ENCODE measurements at regions not wholly inside any gene's neighbourhood (a gene's known extent, or its start where the extent isn't known, plus 50 kb on each side); places are given as distances from the start of the nearest gene placed in this dataset.

DNA sequence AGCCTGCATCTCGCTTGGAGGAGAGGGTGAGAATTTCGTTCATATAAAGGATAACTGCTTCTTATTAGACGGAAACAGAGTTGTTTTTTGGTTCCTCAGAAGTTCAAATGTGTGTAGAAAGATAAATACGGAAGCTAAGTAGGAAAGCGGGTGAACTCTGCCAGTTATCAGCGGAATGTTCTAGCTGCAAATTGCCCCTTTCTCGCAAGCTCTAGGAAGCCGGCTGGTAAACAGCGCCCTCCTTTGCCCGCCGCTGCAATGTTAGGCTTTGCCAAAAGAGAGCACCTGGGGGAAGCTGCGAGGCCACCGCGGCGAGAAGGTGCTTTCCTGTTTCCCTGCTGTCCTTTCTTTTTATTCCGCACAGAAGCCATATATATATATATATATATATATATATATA is 67.0 kb downstream of the IGLL5 start:
- H3K27ac ChIP-seq (ENCODE audit: low read length): no peak overlapping the region
- H3K27me3 ChIP-seq (replicated peaks in 1 of 2; ENCODE audit: control insufficient read depth in 2 of 2, extremely low read depth in 1 of 2, insufficient read depth in 2 of 2, low read length in 1 of 2): peaks cover 0 to 32% of the 10 kb centered on the region in 2 experiments
- ChIA-PET CTCF (interaction anchor here (0.5 to 1.7 kb wide), 14 partner anchors 10 to 754 kb away, joined by 3 to 6 read pairs (median 4); no protein-coding TSS in a partner anchor), POLR2A (interaction anchor here in 1 of 2 donors (0.6 kb wide), 1 partner anchor 179 kb away, joined by 5 read pairs; no protein-coding TSS in a partner anchor)
- peaks cover 0 to 5% of the 10 kb centered on the region in 2 experiments for H3K4me1 ChIP-seq (ENCODE audit: control insufficient read depth in 1 of 2, extremely low read depth in 1 of 2, insufficient read depth in 2 of 2, low read length in 2 of 2)
- H3K4me3 Mint-ChIP-seq: no peak overlapping the region
- no peaks in the 10 kb centered on the region for H3K9me3 Mint-ChIP-seq
- H3K36me3 ChIP-seq (ENCODE audit: control insufficient read depth in 2 of 2, extremely low read depth in 1 of 2, insufficient read depth in 1 of 2, low read length in 1 of 2): no peaks in the 10 kb centered on the region
- WGBS (ENCODE audit: insufficient coverage): 7% methylated on average over 6 of the region's 16 CpGs
- H3K27me3 Mint-ChIP-seq: peaks cover 40 to 48% of the 10 kb centered on the region in 2 donors
- H3K4me1 Mint-ChIP-seq: peaks cover 5 to 7% (median 7%) of the 10 kb centered on the region in 3 donors
- H3K36me3 Mint-ChIP-seq: no peaks in the 10 kb centered on the region
- no peak overlapping the region for H3K27ac Mint-ChIP-seq
- H3K9me3 ChIP-seq: no peaks in the 10 kb centered on the region
- ATAC-seq (replicated peaks in 1 of 4) (peak in 1 of 4 experiments; percentile 54), DNase-seq (peak in 32 of 35 experiments; percentile 15 to 60 (median 38))
- no peak overlapping the region for H3K4me3 ChIP-seq (ENCODE audit: control insufficient read depth in 1 of 2, extremely low read depth in 1 of 2, low read length in 1 of 2)

DNA sequence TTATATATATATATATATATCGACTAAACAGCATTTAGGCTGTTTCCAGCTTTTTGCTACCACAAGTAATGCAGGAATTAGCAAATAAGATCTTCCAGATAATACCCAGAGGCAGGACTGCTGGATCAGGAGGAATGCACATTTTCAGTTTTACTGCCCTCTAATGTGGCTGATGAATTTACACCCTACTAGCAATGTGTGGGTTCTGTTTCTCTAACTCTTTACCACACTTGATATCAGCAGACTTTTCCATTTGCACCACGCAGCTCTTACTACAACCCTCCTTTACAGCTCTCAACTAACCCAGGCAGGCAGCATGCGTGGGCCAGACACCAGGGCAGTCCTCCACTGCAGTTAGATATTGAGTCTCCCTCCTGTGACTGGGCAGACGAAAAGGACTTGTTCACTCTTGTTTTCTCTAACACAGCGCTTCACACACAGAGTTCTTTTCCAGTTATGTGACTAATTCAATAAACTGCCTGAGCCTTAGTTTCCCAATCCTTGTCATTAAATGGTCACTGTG is 67.7 kb downstream of the IGLL5 start:
- H3K27me3 ChIP-seq (replicated peaks in 1 of 2; ENCODE audit: control insufficient read depth in 2 of 2, extremely low read depth in 1 of 2, insufficient read depth in 2 of 2, low read length in 1 of 2): peaks cover 0 to 27% of the 10 kb centered on the region in 2 experiments
- no peak overlapping the region for H3K4me3 ChIP-seq (ENCODE audit: control insufficient read depth in 1 of 2, extremely low read depth in 1 of 2, low read length in 1 of 2)
- Mint-ChIP-seq H3K4me3 (no peak overlapping the region), H3K27ac (no peak overlapping the region), H3K36me3 (no peaks in the 10 kb centered on the region), H3K9me3 (no peaks in the 10 kb centered on the region), H3K27me3 (peaks cover 40 to 43% of the 10 kb centered on the region in 2 donors), H3K4me1 (peaks cover 5 to 7% (median 7%) of the 10 kb centered on the region in 3 donors)
- CTCF ChIA-PET: interaction anchor here (0.5 to 1.7 kb wide), 12 partner anchors 9 to 755 kb away, joined by 3 to 6 read pairs (median 4); no protein-coding TSS in a partner anchor
- no peaks in the 10 kb centered on the region for H3K36me3 ChIP-seq (ENCODE audit: control insufficient read depth in 2 of 2, extremely low read depth in 1 of 2, insufficient read depth in 1 of 2, low read length in 1 of 2)
- POLR2A ChIA-PET: interaction anchor here in 1 of 2 donors (0.6 kb wide), 1 partner anchor 178 kb away, joined by 5 read pairs; no protein-coding TSS in a partner anchor
- ATAC-seq (replicated peaks in 1 of 4) (no peak), DNase-seq (no peak)
- H3K4me1 ChIP-seq (ENCODE audit: control insufficient read depth in 1 of 2, extremely low read depth in 1 of 2, insufficient read depth in 2 of 2, low read length in 2 of 2): peaks cover 0 to 5% of the 10 kb centered on the region in 2 experiments
- 46% methylated on average over 2 of the region's 5 CpGs for WGBS (ENCODE audit: insufficient coverage)
- H3K27ac ChIP-seq (ENCODE audit: low read length): no peak overlapping the region
- no peaks in the 10 kb centered on the region for H3K9me3 ChIP-seq

DNA sequence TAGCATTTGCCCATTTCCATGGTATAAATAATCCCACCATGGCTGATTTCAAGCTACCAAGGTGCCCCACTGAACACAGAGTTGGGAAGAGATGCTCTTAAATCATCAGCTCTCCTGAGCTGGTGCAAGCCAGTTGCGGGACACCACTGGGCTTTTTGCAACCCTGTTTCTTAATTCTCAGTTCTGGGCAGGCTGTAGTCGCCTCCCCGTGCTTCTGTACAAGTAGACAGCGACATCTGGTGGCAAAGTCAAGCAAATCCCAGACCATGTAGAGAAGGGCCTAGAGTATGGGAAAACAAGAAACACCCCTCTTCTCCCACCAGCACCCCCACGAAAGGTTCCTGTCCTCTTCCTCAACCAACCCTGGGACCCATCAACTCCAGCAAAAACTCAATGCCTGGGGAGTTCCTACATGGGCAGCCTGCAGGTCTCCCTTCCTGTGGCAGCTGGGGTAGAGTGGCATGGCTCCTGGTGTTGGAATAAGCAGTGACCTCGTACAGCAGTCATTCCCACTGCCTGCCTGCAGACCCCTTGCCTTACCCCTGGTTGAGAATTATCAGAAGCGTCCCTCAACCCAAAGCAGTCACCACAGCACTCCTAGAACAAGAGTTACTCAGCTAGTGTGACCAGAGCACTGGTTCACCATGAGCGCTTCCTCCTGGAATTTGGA is 68.4 kb downstream of the IGLL5 start:
- no peak overlapping the region for H3K27ac ChIP-seq (ENCODE audit: low read length)
- ChIA-PET POLR2A (no interaction called here), CTCF (interaction anchor here (0.9 to 2.9 kb wide), 6 partner anchors 19 to 289 kb away, joined by 3 to 7 read pairs (median 4); no protein-coding TSS in a partner anchor)
- ATAC-seq (replicated peaks in 1 of 4) (peak; percentile 76 to 88 (median 86)), DNase-seq (peak; percentile 16 to 87 (median 56))
- H3K36me3 ChIP-seq (ENCODE audit: control insufficient read depth in 2 of 2, extremely low read depth in 1 of 2, insufficient read depth in 1 of 2, low read length in 1 of 2): no peaks in the 10 kb centered on the region
- H3K9me3 ChIP-seq: no peaks in the 10 kb centered on the region
- 39% methylated on average over 3 of the region's 8 CpGs for WGBS (ENCODE audit: insufficient coverage)
- Mint-ChIP-seq H3K4me3 (no peak overlapping the region), H3K27ac (no peak overlapping the region), H3K4me1 (peaks cover 5 to 7% (median 7%) of the 10 kb centered on the region in 3 donors), H3K9me3 (peaks cover 0 to 3% (median 0%) of the 10 kb centered on the region in 3 donors), H3K27me3 (peaks cover 36 to 40% of the 10 kb centered on the region in 2 donors), H3K36me3 (no peaks in the 10 kb centered on the region)
- H3K4me1 ChIP-seq (ENCODE audit: control insufficient read depth in 1 of 2, extremely low read depth in 1 of 2, insufficient read depth in 2 of 2, low read length in 2 of 2): peaks cover 0 to 5% of the 10 kb centered on the region in 2 experiments
- peaks cover 0 to 25% of the 10 kb centered on the region in 2 experiments for H3K27me3 ChIP-seq (replicated peaks in 1 of 2; ENCODE audit: control insufficient read depth in 2 of 2, extremely low read depth in 1 of 2, insufficient read depth in 2 of 2, low read length in 1 of 2)
- H3K4me3 ChIP-seq (ENCODE audit: control insufficient read depth in 1 of 2, extremely low read depth in 1 of 2, low read length in 1 of 2): no peak overlapping the region

DNA sequence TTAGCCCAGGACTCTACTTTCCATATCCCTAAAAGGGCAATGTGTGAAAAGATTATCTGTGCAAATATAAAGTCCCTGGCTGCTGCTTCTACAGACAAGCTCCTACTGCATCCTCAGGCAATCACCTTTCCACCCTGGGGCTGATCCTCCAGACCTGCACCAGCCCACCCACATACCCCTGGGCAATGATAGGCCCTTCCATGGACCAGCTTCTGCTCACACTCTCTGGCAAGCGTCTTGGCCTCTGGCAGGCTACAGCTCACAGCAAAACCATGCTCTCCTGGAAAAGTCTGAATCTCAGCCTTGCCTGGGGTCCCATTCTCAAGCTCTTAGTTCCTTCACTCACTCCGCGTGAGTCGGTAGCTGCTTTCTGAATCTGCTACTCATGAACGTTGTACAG is 69.5 kb downstream of the IGLL5 start:
- Mint-ChIP-seq H3K27ac (no peak overlapping the region), H3K4me3 (no peak overlapping the region), H3K9me3 (peaks cover 0 to 13% (median 6%) of the 10 kb centered on the region in 3 donors), H3K36me3 (no peaks in the 10 kb centered on the region), H3K27me3 (peaks cover 29 to 36% of the 10 kb centered on the region in 2 donors), H3K4me1 (peaks cover 5 to 7% (median 7%) of the 10 kb centered on the region in 3 donors)
- Histone ChIP-seq H3K27ac (ENCODE audit: low read length) (no peak overlapping the region), H3K4me1 (ENCODE audit: control insufficient read depth in 1 of 2, extremely low read depth in 1 of 2, insufficient read depth in 2 of 2, low read length in 2 of 2) (peaks cover 0 to 5% of the 10 kb centered on the region in 2 experiments), H3K4me3 (ENCODE audit: control insufficient read depth in 1 of 2, extremely low read depth in 1 of 2, low read length in 1 of 2) (no peak overlapping the region), H3K27me3 (replicated peaks in 1 of 2; ENCODE audit: control insufficient read depth in 2 of 2, extremely low read depth in 1 of 2, insufficient read depth in 2 of 2, low read length in 1 of 2) (peaks cover 0 to 21% of the 10 kb centered on the region in 2 experiments), H3K36me3 (ENCODE audit: control insufficient read depth in 2 of 2, extremely low read depth in 1 of 2, insufficient read depth in 1 of 2, low read length in 1 of 2) (no peaks in the 10 kb centered on the region), H3K9me3 (no peaks in the 10 kb centered on the region)
- CTCF ChIA-PET: interaction anchor here (0.6 to 2.9 kb wide), 4 partner anchors 18 to 290 kb away, joined by 3 to 7 read pairs (median 3); no protein-coding TSS in a partner anchor
- POLR2A ChIA-PET: no interaction called here
- WGBS (ENCODE audit: insufficient coverage): 77% methylated on average over 5 of the region's 5 CpGs
- DNase-seq: no peak
- ATAC-seq (replicated peaks in 1 of 4): no peak

DNA sequence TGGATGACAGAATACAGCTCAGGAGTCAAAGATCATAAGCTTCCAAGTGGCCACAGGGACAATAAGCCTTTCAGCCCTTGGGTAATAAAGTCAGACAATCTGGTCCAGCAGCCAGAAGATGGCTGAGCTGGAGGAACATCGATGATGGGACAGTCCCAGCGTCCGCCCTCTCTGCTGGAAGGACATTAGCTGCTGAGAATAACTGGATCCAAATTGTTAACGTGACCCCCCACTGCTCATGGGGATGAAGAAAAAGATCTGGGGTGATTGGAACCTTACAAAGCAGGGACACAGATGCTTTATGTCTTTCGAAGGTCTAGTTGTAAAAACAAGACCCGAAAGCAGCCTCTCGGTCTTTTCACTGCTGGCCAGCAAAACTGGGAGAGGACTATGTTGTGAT is 71.0 kb downstream of the IGLL5 start:
- H3K27ac Mint-ChIP-seq: no peak overlapping the region
- H3K36me3 Mint-ChIP-seq: no peaks in the 10 kb centered on the region
- Histone ChIP-seq H3K4me1 (ENCODE audit: control insufficient read depth in 1 of 2, extremely low read depth in 1 of 2, insufficient read depth in 2 of 2, low read length in 2 of 2) (peaks cover 0 to 5% of the 10 kb centered on the region in 2 experiments), H3K27me3 (replicated peaks in 1 of 2; ENCODE audit: control insufficient read depth in 2 of 2, extremely low read depth in 1 of 2, insufficient read depth in 2 of 2, low read length in 1 of 2) (peaks cover 0 to 16% of the 10 kb centered on the region in 2 experiments), H3K4me3 (ENCODE audit: control insufficient read depth in 1 of 2, extremely low read depth in 1 of 2, low read length in 1 of 2) (no peak overlapping the region), H3K9me3 (no peaks in the 10 kb centered on the region), H3K36me3 (ENCODE audit: control insufficient read depth in 2 of 2, extremely low read depth in 1 of 2, insufficient read depth in 1 of 2, low read length in 1 of 2) (no peaks in the 10 kb centered on the region), H3K27ac (ENCODE audit: low read length) (no peak overlapping the region)
- no peak overlapping the region for H3K4me3 Mint-ChIP-seq
- peaks cover 0 to 13% (median 6%) of the 10 kb centered on the region in 3 donors for H3K9me3 Mint-ChIP-seq
- peaks cover 25% of the 10 kb centered on the region in 2 donors for H3K27me3 Mint-ChIP-seq
- H3K4me1 Mint-ChIP-seq: peaks cover 5 to 7% (median 7%) of the 10 kb centered on the region in 3 donors
- 91% methylated on average over 3 of the region's 7 CpGs for WGBS (ENCODE audit: insufficient coverage)
- no peak for DNase-seq
- POLR2A ChIA-PET: no interaction called here
- CTCF ChIA-PET: interaction anchor here in 1 of 2 donors (0.5 to 2.9 kb wide), 5 partner anchors 16 to 323 kb away, joined by 3 to 7 read pairs (median 4); no protein-coding TSS in a partner anchor
- no peak for ATAC-seq (replicated peaks in 1 of 4)

DNA sequence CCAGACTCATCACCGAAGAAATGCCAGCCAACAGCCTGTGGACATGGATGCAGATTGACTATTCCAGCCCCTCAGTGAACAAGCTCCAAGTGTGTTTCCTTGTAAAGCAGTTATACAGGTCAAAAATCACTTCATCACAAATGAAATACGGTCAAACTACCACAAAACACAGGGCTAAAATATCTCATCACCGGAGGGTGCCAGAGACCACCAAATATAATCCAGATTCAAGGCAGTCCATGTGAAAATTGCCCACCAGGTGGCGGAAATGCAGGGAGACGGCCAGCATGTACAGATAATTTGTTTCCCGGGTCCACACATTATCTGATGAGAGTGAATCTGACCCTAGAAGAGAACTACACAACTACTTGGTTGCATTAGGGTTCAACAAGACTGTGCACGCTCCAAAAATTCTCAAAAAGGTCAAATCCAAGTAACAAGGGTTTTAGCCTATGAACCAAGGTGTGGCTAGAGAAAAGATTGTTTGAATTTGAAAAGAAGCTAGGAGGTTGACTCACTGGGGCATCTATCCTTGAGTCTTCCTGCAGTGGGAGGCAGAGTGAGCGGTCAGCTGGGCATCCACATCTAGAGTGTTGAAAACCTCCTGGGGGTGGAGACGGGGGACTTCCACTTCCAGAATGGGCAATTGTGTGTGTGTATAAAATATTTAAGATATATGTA is 71.7 kb downstream of the IGLL5 start:
- Histone ChIP-seq H3K27ac (ENCODE audit: low read length) (no peak overlapping the region), H3K9me3 (no peaks in the 10 kb centered on the region), H3K4me1 (ENCODE audit: control insufficient read depth in 1 of 2, extremely low read depth in 1 of 2, insufficient read depth in 2 of 2, low read length in 2 of 2) (peaks cover 0 to 5% of the 10 kb centered on the region in 2 experiments), H3K36me3 (ENCODE audit: control insufficient read depth in 2 of 2, extremely low read depth in 1 of 2, insufficient read depth in 1 of 2, low read length in 1 of 2) (no peaks in the 10 kb centered on the region), H3K27me3 (replicated peaks in 1 of 2; ENCODE audit: control insufficient read depth in 2 of 2, extremely low read depth in 1 of 2, insufficient read depth in 2 of 2, low read length in 1 of 2) (peaks cover 0 to 13% of the 10 kb centered on the region in 2 experiments), H3K4me3 (ENCODE audit: control insufficient read depth in 1 of 2, extremely low read depth in 1 of 2, low read length in 1 of 2) (no peak overlapping the region)
- 0% methylated on average over 3 of the region's 9 CpGs for WGBS (ENCODE audit: insufficient coverage)
- Mint-ChIP-seq H3K36me3 (no peaks in the 10 kb centered on the region), H3K4me1 (peaks cover 4 to 5% (median 4%) of the 10 kb centered on the region in 3 donors), H3K4me3 (no peak overlapping the region), H3K27ac (no peak overlapping the region), H3K27me3 (peaks cover 20 to 26% of the 10 kb centered on the region in 2 donors), H3K9me3 (peaks cover 0 to 13% (median 6%) of the 10 kb centered on the region in 3 donors)
- ChIA-PET CTCF (interaction anchor here (0.6 to 2.6 kb wide), 8 partner anchors 163 to 427 kb away, joined by 3 to 25 read pairs (median 5); no protein-coding TSS in a partner anchor), POLR2A (no interaction called here)
- ATAC-seq (replicated peaks in 1 of 4): peak in 3 of 4 experiments; percentile 32 to 65 (median 51)
- peak; percentile 43 to 86 (median 67) for DNase-seq

All from T-cell (primary cell).